Activated T-cell treated with anti-CD3 and anti-CD28 coated beads, Interleukin-2, amount 50 U/mL, for 24 hours (primary cell): ENCODE measurements at regions not wholly inside any gene's neighbourhood (a gene's known extent, or its start where the extent isn't known, plus 50 kb on each side); places are given as distances from the start of the nearest gene placed in this dataset.
"Not testable (repeated sequence)": the region's sequence is repeated elsewhere in the genome, so short reads cannot be mapped to it uniquely, and the experiment has no call there.

Experiments
- DNase-seq: peaks from one replicate; pipeline ENCODE4 v3.0.0-alpha.2; 2020
- H3K27ac Mint-ChIP-seq: 2 replicates; pipeline ENCODE4 v1.8.0; 2020; ENCODE audit warnings: mild to moderate bottlenecking, mixed read lengths
- H3K27me3 Mint-ChIP-seq: 2 replicates; pipeline ENCODE4 v1.8.0; 2020; ENCODE audit warnings: mixed read lengths
- H3K36me3 Mint-ChIP-seq: 2 replicates; pipeline ENCODE4 v1.8.0; 2020; ENCODE audit warnings: low read depth, mixed read lengths
- H3K4me1 Mint-ChIP-seq: 2 replicates; pipeline ENCODE4 v1.8.0; 2020; ENCODE audit warnings: low read depth, mixed read lengths
- H3K4me3 Mint-ChIP-seq: 2 replicates; pipeline ENCODE4 v1.8.0; 2020; ENCODE audit warnings: mild to moderate bottlenecking, moderate library complexity, mixed read lengths
- H3K9me3 Mint-ChIP-seq: 2 replicates; pipeline ENCODE4 v1.8.0; 2020; ENCODE audit warnings: mixed read lengths

DNA sequence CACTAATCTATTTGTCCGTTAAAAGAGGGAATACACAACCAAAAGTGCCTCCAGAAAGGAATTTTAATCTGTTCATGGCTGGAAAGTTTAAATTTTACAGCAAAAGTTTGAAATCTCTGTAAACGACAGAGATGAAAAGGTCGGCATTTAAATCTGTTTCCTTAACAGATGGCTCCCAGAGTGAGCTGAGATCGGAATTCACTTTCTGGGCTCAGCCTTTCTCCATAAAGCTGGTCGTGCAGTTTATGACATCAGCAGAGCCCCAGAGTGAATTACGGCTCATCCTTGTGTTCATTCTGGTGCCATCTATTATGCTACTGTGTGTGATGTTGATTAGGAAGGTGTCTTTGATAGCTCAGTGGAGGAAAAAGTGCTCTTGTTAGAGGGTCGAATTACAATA, 117.6 kb upstream of the ZFP64 start:
- Mint-ChIP-seq H3K4me1 (peaks cover 51% of the 10 kb centered on the region), H3K27ac (no peak overlapping the region), H3K4me3 (no peak overlapping the region), H3K9me3 (no peaks in the 10 kb centered on the region), H3K36me3 (no peaks in the 10 kb centered on the region), H3K27me3 (no peaks in the 10 kb centered on the region)
- no peak for DNase-seq

DNA sequence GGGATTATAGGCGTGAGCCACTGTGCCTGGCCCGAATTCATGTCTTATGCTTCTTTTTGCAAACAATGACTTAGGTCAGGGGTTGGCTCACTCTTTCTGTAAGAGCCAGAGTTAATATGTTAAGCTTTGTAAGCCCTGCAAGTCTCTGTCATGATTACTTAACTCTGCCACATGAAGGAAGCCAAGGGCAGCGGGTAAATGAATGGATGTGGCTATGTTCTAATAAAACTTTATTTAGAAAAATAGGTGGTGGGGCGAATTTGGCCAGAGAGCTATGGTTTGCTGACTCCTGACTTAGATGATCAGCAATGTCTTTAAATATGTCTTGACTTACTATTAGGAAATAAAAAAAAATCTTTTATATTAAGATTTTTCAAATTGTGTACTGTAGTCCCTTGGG, 114.9 kb upstream of the ZFP64 start:
- H3K27ac Mint-ChIP-seq: no peak overlapping the region
- H3K9me3 Mint-ChIP-seq: no peaks in the 10 kb centered on the region
- H3K4me1 Mint-ChIP-seq: peaks cover 58% of the 10 kb centered on the region
- no peak overlapping the region for H3K4me3 Mint-ChIP-seq
- no peak for DNase-seq
- H3K36me3 Mint-ChIP-seq: no peaks in the 10 kb centered on the region
- H3K27me3 Mint-ChIP-seq: no peaks in the 10 kb centered on the region

DNA sequence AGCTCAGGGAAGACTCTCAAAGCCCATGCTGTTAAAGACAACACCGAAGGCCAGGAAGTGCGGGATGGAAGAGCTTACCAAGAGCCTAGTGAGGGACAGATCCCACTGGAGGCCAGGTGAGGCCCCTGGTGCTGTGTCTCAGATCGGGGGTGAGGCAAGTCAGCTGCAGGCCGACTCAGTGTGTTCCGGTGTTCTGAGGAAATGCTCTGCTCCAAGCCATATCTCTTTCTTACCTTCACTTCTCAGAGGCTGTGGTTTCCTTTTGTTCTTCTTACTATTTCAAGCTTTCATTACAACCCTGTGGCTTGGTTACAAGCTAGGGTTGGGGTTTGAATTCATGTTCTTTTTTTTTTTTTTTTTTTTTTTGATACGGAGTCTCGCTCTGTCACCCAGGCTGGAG, 114.3 kb upstream of the ZFP64 start:
- Mint-ChIP-seq H3K9me3 (no peaks in the 10 kb centered on the region), H3K4me1 (peaks cover 60% of the 10 kb centered on the region), H3K27me3 (no peaks in the 10 kb centered on the region), H3K27ac (peak overlapping the region; percentile 79), H3K36me3 (no peaks in the 10 kb centered on the region), H3K4me3 (peak overlapping the region; percentile 17)
- peak; percentile 51 for DNase-seq

DNA sequence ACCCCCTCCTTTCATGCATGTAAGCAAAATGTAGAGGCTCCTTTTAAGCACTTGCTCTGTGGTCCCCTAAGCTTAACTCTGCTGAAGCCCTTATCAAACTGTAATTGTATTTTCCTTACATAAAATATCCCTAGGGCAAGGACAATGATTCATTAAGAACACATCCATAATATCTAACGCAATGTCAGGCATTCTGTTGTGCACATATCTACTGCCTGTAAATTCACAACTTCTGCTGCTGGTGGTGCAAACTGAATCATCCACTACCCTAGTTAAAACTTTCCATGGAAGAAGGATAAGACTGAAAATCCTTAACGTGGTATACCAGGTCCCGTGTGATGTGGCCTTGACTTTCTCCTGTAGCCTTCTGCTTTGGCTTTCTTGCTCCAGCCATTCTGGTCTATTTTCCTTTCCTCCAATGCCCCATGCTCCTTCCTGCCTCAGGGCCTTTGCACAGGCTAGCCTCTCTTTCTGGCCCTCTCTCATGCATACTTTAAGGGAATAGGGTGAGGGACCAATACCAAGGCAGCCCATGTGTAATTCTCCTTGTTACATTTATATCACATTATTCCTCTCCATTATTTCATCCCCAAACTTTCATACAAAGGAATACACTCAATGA, 113.6 kb upstream of the ZFP64 start:
- peak overlapping the region; percentile 79 for H3K27ac Mint-ChIP-seq
- H3K4me1 Mint-ChIP-seq: peaks cover 60% of the 10 kb centered on the region
- no peaks in the 10 kb centered on the region for H3K9me3 Mint-ChIP-seq
- H3K4me3 Mint-ChIP-seq: no peak overlapping the region
- H3K36me3 Mint-ChIP-seq: no peaks in the 10 kb centered on the region
- DNase-seq: no peak
- no peaks in the 10 kb centered on the region for H3K27me3 Mint-ChIP-seq

DNA sequence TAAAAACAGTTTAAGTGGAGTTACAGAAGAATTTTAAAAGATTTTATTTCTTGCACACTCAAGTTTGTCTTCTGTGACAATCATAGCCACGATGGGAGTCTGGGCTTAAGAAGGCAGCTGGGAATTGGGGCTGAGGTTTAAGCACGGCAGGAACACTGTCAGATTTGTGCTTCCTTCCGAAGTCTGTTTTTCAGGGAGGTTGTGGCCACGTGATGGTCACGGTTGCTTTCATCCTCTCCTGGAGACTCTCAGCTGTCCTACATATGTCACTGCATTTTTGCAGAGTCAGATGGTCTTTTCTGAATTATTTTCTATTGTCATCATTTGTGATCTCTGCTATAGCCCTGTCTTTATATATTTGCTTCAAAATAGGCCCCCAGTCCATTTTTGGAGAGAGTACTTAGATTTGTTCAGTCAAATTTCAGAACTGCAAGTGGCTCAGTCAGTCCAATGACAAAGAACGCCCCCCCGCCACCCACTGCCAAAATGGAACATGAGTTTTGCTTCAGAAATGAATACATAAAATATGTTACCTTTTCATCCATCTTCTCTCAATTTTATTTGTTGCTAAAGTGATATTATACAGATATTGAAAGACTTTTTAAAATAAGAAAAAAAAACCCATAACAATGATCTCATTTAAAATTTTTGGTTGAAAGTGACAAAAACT, 111.8 kb upstream of the ZFP64 start:
- no peaks in the 10 kb centered on the region for H3K36me3 Mint-ChIP-seq
- H3K4me3 Mint-ChIP-seq: no peak overlapping the region
- H3K27ac Mint-ChIP-seq: peak overlapping the region; percentile 37
- peak; percentile 49 for DNase-seq
- no peaks in the 10 kb centered on the region for H3K27me3 Mint-ChIP-seq
- H3K9me3 Mint-ChIP-seq: no peaks in the 10 kb centered on the region
- H3K4me1 Mint-ChIP-seq: peaks cover 60% of the 10 kb centered on the region

DNA sequence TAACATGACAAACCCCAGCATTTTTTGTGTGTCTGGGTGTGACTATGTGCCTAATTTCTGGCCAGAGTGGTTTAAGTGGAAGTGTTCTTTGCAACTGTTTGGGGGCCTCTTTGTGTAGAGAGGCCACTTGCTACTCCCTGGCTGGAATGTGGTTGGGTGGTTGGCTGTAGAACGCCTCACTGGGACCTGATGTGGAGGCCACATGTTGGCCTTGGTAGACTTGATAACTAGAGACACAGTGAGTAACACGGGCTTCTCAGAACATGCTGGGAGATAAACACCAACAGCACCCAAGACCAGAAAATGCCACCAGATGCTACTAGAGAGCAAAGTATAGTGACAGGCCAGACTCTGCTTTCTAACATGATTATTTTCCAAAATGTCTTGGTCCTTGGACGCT, 111.2 kb upstream of the ZFP64 start:
- peaks cover 56% of the 10 kb centered on the region for H3K4me1 Mint-ChIP-seq
- H3K9me3 Mint-ChIP-seq: no peaks in the 10 kb centered on the region
- H3K27me3 Mint-ChIP-seq: no peaks in the 10 kb centered on the region
- no peak overlapping the region for H3K4me3 Mint-ChIP-seq
- peak overlapping the region; percentile 8 for H3K27ac Mint-ChIP-seq
- H3K36me3 Mint-ChIP-seq: no peaks in the 10 kb centered on the region
- DNase-seq: no peak

DNA sequence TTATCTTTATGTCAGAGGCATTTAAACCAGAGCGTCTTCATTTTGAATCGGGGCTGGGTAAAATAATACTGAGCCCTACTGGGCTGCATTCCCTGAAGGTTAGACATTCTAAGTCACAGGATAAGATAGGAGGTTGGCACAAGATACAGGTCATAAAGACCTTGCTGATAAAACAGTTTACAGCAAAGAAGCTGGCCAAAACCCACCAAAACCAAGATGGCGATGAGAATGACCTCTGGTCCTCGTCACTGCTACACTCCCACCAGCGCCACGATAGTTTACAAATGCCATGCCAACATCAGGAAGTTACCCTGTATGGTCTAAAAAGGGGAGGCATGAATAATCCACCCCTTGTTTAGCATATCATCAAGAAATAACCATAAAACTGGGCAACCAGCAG, 110.5 kb upstream of the ZFP64 start:
- not testable (repeated sequence) for DNase-seq, H3K36me3 Mint-ChIP-seq, H3K9me3 Mint-ChIP-seq, H3K27me3 Mint-ChIP-seq, H3K4me3 Mint-ChIP-seq
- peak overlapping the region; percentile 57 for H3K27ac Mint-ChIP-seq
- peaks cover 49% of the 10 kb centered on the region for H3K4me1 Mint-ChIP-seq

DNA sequence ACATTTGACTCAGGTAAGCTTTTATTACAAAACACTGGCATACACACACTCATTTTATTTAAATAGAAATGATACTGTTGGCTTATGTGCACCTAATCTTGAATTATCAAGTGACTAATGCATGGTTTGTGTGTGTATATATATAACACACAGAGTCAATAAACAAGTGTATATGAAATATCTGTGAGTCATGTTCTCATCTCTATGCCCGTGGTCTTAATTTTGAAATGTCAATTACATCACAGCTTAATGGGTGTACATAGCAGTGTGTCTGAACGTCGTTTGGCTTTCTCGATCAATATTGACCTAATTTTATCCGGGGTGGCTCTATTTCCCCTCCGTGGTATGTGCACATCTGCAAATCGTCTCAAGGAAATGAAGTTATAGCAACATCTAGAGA, 104.0 kb upstream of the ZFP64 start:
- no peak for DNase-seq
- no peak overlapping the region for H3K4me3 Mint-ChIP-seq
- H3K27me3 Mint-ChIP-seq: no peaks in the 10 kb centered on the region
- no peaks in the 10 kb centered on the region for H3K4me1 Mint-ChIP-seq
- H3K36me3 Mint-ChIP-seq: no peaks in the 10 kb centered on the region
- H3K27ac Mint-ChIP-seq: no peak overlapping the region
- H3K9me3 Mint-ChIP-seq: peaks cover 3% of the 10 kb centered on the region

DNA sequence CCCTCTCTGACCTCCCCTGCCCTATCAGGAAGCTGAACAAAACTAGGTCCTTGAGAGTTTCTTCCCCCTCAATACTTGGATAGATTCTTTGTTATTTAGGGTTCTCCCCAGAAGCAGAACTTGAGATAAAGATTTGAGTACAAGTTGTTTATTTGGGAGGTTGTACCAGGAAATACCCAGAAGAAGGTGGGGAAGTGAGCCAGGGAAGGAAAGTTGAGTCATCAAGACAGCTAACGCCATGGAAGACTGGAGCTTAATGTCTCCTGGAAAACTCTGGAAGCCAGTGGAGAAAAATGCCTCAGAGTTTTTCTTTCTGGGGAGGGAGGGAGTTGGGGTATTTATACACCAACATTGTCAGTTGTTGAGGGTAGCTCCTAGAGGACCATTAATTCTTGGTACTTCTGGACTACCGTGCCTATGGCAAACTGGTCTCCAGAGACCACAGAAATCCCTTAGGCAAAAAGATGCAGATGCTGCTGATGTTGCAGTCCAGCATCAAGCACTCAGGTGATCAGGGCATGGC, 102.6 kb upstream of the ZFP64 start:
- Mint-ChIP-seq H3K36me3 (no peaks in the 10 kb centered on the region), H3K9me3 (peaks cover 3% of the 10 kb centered on the region), H3K27me3 (no peaks in the 10 kb centered on the region), H3K4me3 (no peak overlapping the region), H3K4me1 (peaks cover 4% of the 10 kb centered on the region), H3K27ac (no peak overlapping the region)
- DNase-seq: no peak

DNA sequence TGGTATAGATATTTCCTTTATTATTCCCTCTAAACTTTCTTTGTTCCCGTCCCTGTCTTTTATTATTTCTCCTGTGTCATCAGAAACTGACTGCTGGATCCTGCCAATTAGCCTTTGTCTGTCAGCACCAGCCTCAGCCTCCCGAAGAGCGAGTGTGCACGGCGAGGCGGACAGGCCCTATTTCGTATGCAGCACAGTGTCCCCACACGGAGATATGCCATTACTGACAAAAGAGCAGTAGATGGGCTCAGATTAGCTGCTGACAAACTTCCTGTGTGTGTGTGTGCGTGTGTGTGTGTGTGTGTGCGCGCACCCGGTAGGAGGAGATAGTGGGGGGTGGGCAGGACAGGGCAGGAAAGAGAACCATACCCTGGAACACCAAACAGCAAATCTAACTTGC, 99.5 kb upstream of the ZFP64 start:
- Mint-ChIP-seq H3K36me3 (no peaks in the 10 kb centered on the region), H3K27me3 (no peaks in the 10 kb centered on the region), H3K27ac (no peak overlapping the region), H3K4me3 (no peak overlapping the region), H3K9me3 (peaks cover 5% of the 10 kb centered on the region), H3K4me1 (peaks cover 8% of the 10 kb centered on the region)
- no peak for DNase-seq

DNA sequence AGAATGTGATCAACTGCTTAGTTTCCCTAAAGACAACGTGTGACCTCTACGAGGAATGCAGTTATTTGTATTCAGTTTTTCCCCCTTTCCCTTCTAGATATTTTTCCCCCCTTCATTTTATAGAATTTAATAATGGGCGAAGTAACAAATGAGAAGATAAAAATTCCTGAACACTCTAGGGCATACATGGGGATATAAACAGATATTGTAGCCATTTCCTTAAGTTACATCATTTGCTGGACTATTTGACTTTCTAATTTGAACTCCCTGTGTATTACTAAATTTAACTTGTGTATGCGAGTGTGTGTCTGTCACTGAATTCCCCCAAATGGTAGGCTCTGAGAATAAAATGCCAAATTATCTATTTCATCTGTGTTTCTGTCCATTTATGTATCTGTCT, 99.0 kb upstream of the ZFP64 start:
- DNase-seq: no peak
- Mint-ChIP-seq H3K4me1 (peaks cover 8% of the 10 kb centered on the region), H3K27ac (no peak overlapping the region), H3K4me3 (no peak overlapping the region), H3K27me3 (no peaks in the 10 kb centered on the region), H3K36me3 (no peaks in the 10 kb centered on the region), H3K9me3 (peaks cover 5% of the 10 kb centered on the region)

DNA sequence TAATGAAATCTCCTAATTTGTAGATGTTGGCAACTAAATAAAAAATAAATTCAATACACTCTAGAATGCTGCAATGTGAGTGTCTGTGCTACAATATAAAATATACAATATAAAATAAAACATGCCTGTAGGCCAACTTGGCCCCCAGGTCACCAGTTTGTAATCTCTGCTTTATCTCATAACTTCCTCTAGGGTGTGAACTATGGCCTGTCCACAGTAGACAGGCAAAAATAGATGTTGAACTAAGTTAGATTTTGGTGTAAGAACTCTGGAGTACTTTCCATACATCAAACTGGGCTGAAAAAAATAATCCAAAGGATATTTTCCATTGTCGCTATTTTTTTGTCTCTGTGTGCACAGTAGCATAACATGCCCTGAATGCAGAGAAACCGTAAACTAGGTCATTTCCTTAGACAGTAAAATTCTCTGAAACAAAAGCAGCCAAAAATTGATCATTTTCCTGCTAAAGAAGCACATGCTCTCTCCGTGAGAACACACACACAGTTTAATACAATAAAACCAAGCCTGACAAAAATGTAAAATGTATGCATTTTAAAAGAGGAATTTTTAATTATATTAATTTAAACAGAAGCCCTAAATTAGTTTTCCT, 98.5 kb upstream of the ZFP64 start:
- no peak for DNase-seq
- H3K4me3 Mint-ChIP-seq: no peak overlapping the region
- peaks cover 8% of the 10 kb centered on the region for H3K4me1 Mint-ChIP-seq
- no peaks in the 10 kb centered on the region for H3K36me3 Mint-ChIP-seq
- H3K27me3 Mint-ChIP-seq: peaks cover 2% of the 10 kb centered on the region
- H3K9me3 Mint-ChIP-seq: peaks cover 5% of the 10 kb centered on the region
- H3K27ac Mint-ChIP-seq: no peak overlapping the region

DNA sequence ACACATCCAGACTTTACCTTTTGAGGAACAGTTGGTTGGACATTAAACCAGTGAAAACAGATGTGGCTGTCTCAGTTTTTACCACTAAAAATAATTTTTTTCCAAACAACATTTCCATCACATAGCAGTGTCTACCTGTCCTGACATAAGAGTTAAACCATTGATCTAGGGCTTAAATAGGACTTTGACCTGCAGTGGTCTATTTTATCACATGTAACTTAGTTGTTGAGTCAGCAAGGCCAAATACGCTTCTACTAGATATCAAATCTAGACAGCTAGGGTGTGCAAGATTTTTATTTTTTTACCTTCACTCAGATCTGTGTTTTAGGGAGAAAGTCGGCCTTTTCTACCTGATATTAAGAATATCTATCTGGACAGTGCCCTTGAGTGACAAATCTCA, 88.8 kb upstream of the ZFP64 start:
- Mint-ChIP-seq H3K36me3 (no peaks in the 10 kb centered on the region), H3K27me3 (peaks cover 25% of the 10 kb centered on the region), H3K9me3 (no peaks in the 10 kb centered on the region), H3K4me3 (no peak overlapping the region), H3K27ac (no peak overlapping the region), H3K4me1 (no peaks in the 10 kb centered on the region)
- no peak for DNase-seq

DNA sequence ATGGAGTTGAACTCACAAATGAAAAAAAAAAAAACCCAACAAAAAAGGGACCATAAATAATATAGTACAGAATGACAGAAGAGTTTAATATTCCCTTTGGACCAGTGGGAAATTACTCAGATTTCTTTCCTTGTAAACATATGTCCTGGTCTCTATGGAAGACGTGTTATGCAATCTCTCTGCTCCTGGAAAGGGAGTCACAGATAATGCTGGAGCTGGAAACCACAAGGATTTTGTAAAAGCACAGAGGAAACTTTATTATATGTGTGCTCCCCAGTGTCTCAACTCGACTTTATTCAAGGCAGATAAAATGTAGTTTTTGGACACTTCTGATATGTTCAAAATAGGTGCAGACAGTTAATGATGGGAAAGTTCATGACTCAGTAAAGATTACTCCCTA, 88.1 kb upstream of the ZFP64 start:
- DNase-seq: no peak
- no peak overlapping the region for H3K4me3 Mint-ChIP-seq
- no peak overlapping the region for H3K27ac Mint-ChIP-seq
- no peaks in the 10 kb centered on the region for H3K9me3 Mint-ChIP-seq
- H3K36me3 Mint-ChIP-seq: no peaks in the 10 kb centered on the region
- H3K4me1 Mint-ChIP-seq: no peaks in the 10 kb centered on the region
- peaks cover 19% of the 10 kb centered on the region for H3K27me3 Mint-ChIP-seq

DNA sequence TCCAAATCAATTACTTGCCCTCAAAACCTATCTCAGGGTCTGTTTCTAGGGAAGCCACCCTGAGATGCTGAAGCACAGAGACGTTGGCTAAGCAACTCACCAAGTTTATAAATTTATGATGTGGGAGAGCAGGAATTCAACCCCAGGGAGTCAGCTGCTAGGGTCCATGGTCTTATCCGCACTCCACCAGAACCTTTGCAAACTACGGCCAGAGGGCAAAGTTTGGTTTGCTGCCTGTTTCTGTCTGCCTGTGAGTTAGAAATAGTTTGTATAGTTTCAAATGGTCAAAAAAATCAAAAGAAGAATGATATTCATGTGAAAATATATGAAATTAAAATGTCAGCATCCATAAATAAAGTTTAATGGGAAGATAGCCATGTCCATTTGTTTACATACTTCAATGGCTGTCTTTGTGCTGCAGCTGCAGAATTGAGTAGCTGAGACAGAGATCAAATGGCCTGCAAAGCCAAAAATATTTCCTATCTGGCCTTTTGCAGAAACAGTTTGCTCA, 83.7 kb upstream of the ZFP64 start:
- no peaks in the 10 kb centered on the region for H3K36me3 Mint-ChIP-seq
- H3K27ac Mint-ChIP-seq: no peak overlapping the region
- no peaks in the 10 kb centered on the region for H3K9me3 Mint-ChIP-seq
- H3K4me3 Mint-ChIP-seq: no peak overlapping the region
- no peaks in the 10 kb centered on the region for H3K4me1 Mint-ChIP-seq
- DNase-seq: no peak
- H3K27me3 Mint-ChIP-seq: peaks cover 3% of the 10 kb centered on the region
